H9 (cell line): ENCODE measurements at regions not wholly inside any gene's neighbourhood (a gene's known extent, or its start where the extent isn't known, plus 50 kb on each side); places are given as distances from the start of the nearest gene placed in this dataset.

Experiments
- DNase-seq: peaks from one replicate; pipeline ENCODE4 v3.0.0-alpha.2; 2017
- H2AFZ ChIP-seq: one replicate; pipeline ENCODE4 v1.6.1; 2013; ENCODE audit warnings: mild to moderate bottlenecking, low read length, control low read depth, moderate library complexity
- H2AK5ac ChIP-seq: 2 replicates; pipeline ENCODE4 v1.6.1; 2013; ENCODE audit warnings: low read length, control low read depth, mixed read lengths; ENCODE audit not compliant: insufficient read length
- H2BK120ac ChIP-seq: one replicate; pipeline ENCODE4 v1.6.1; 2013; ENCODE audit warnings: low read depth, mild to moderate bottlenecking, low read length, control low read depth, inconsistent platforms; ENCODE audit not compliant: poor library complexity, severe bottlenecking
- H2BK12ac ChIP-seq: 2 replicates; pipeline ENCODE4 v1.6.1; 2013; ENCODE audit warnings: low read length, control low read depth, mixed read lengths, low read depth; ENCODE audit not compliant: insufficient read length
- H2BK15ac ChIP-seq: 2 replicates; pipeline ENCODE4 v1.6.1; 2013; ENCODE audit warnings: low read depth, low read length, control low read depth
- H2BK20ac ChIP-seq: one replicate; pipeline ENCODE4 v1.6.1; 2013; ENCODE audit warnings: low read depth, mild to moderate bottlenecking, low read length, control low read depth, inconsistent platforms; ENCODE audit not compliant: poor library complexity, severe bottlenecking
- H2BK5ac ChIP-seq: 2 replicates; pipeline ENCODE4 v1.6.1; 2013; ENCODE audit warnings: low read length, control low read depth, mixed read lengths; ENCODE audit not compliant: insufficient read length
- H3K14ac ChIP-seq: 2 replicates; pipeline ENCODE4 v1.6.1; 2013; ENCODE audit warnings: low read length, control low read depth; ENCODE audit not compliant: insufficient read depth
- H3K18ac ChIP-seq: 2 replicates; pipeline ENCODE4 v1.6.1; 2013; ENCODE audit warnings: low read depth, mild to moderate bottlenecking, mixed read lengths, low read length, control low read depth; ENCODE audit not compliant: insufficient read length
- H3K23ac ChIP-seq: 2 replicates; pipeline ENCODE4 v1.6.1; 2013; ENCODE audit warnings: low read length, control low read depth, mixed read lengths, low read depth; ENCODE audit not compliant: insufficient read length
- H3K23me2 ChIP-seq: 2 replicates; pipeline ENCODE4 v1.6.1; 2013; ENCODE audit warnings: low read depth, mild to moderate bottlenecking, mixed read lengths, low read length, control low read depth; ENCODE audit not compliant: insufficient read length, poor library complexity, severe bottlenecking
- H3K27ac ChIP-seq: 2 replicates; pipeline ENCODE4 v1.5.1; 2013; ENCODE audit warnings: low read length, control low read depth, mixed read lengths, low read depth; ENCODE audit not compliant: insufficient read length
- H3K27me3 ChIP-seq: 2 replicates; pipeline ENCODE4 v1.6.1; 2013; ENCODE audit warnings: low read length, control low read depth, inconsistent platforms; ENCODE audit not compliant: insufficient read depth
- H3K4ac ChIP-seq: 2 replicates; pipeline ENCODE4 v1.6.1; 2013; ENCODE audit warnings: low read depth, mild to moderate bottlenecking, control low read depth, inconsistent platforms, low read length, moderate library complexity
- H3K4me1 ChIP-seq: 2 replicates; pipeline ENCODE4 v1.6.1; 2013; ENCODE audit warnings: low read length, control low read depth, inconsistent platforms; ENCODE audit not compliant: insufficient read depth
- H3K4me2 ChIP-seq: 2 replicates; pipeline ENCODE4 v1.6.1; 2013; ENCODE audit warnings: low read length, control low read depth, mixed read lengths; ENCODE audit not compliant: insufficient read length, insufficient read depth
- H3K56ac ChIP-seq: 2 replicates; pipeline ENCODE4 v1.6.1; 2013; ENCODE audit warnings: low read depth, mild to moderate bottlenecking, mixed read lengths, low read length, control low read depth; ENCODE audit not compliant: insufficient read length
- H3K79me1 ChIP-seq: 2 replicates; pipeline ENCODE4 v1.6.1; 2013; ENCODE audit warnings: low read depth, mild to moderate bottlenecking, moderate library complexity, low read length, control low read depth, inconsistent platforms; ENCODE audit not compliant: insufficient read depth, poor library complexity, severe bottlenecking
- H3K79me2 ChIP-seq: 2 replicates; pipeline ENCODE4 v1.6.1; 2013; ENCODE audit warnings: low read length, control low read depth, inconsistent platforms; ENCODE audit not compliant: insufficient read depth
- H3K9ac ChIP-seq: 2 replicates; pipeline ENCODE4 v1.6.1; 2013; ENCODE audit warnings: low read length, control low read depth, mixed read lengths; ENCODE audit not compliant: insufficient read length; ENCODE audit errors: extremely low read depth
- H3K9me3 ChIP-seq: one replicate; pipeline ENCODE4 v1.6.1; 2013; ENCODE audit warnings: low read depth, low read length, inconsistent platforms; ENCODE audit not compliant: control insufficient read depth
- H3T11ph ChIP-seq: one replicate; pipeline ENCODE4 v1.6.1; 2013; ENCODE audit warnings: mild to moderate bottlenecking, low read length, control low read depth, inconsistent platforms
- H4K20me1 ChIP-seq: one replicate; pipeline ENCODE4 v1.6.1; 2013; ENCODE audit not compliant: control insufficient read depth, insufficient read length, insufficient read depth
- H4K5ac ChIP-seq: 2 replicates; pipeline ENCODE4 v1.6.1; 2013; ENCODE audit warnings: low read depth, mild to moderate bottlenecking, mixed read lengths, low read length, control low read depth; ENCODE audit not compliant: insufficient read length
- H4K8ac ChIP-seq: replicated peaks from 2 replicates; pipeline ENCODE4 v1.6.1; 2013; ENCODE audit warnings: low read length, control low read depth, mixed read lengths, low read depth; ENCODE audit not compliant: insufficient read length
- H4K91ac ChIP-seq: 2 replicates; pipeline ENCODE4 v1.6.1; 2013; ENCODE audit warnings: low read depth, mild to moderate bottlenecking, moderate library complexity, mixed read lengths, low read length, control low read depth; ENCODE audit not compliant: insufficient read length
- H3K27ac Mint-ChIP-seq, 3 experiments: 2 replicates in 2 of 3; 3 replicates in 1 of 3; pipeline ENCODE4 v1.8.0; 2020 to 2021; ENCODE audit warnings: mixed read lengths in 3 of 3, mild to moderate bottlenecking in 1 of 3, moderate library complexity in 1 of 3
- H3K27me3 Mint-ChIP-seq: 2 replicates; pipeline ENCODE4 v1.8.0; 2021; ENCODE audit warnings: low read depth, mild to moderate bottlenecking, moderate library complexity, mixed read lengths
- H3K36me3 Mint-ChIP-seq, 3 experiments: 2 replicates in 2 of 3; 3 replicates in 1 of 3; pipeline ENCODE4 v1.8.0; 2020 to 2021; ENCODE audit warnings: low read depth in 3 of 3, mixed read lengths in 3 of 3; ENCODE audit not compliant: insufficient read depth in 1 of 3
- H3K4me1 Mint-ChIP-seq, 2 experiments: 2 replicates each; pipeline ENCODE4 v1.8.0; 2020; ENCODE audit warnings: mixed read lengths in 2 of 2
- H3K4me3 Mint-ChIP-seq, 2 experiments: 2 replicates in 1 of 2; 3 replicates in 1 of 2; pipeline ENCODE4 v1.8.0; 2020 to 2021; ENCODE audit warnings: mild to moderate bottlenecking in 2 of 2, mixed read lengths in 2 of 2, moderate library complexity in 1 of 2
- H3K9me3 Mint-ChIP-seq, 2 experiments: 2 replicates in 1 of 2; 3 replicates in 1 of 2; pipeline ENCODE4 v1.8.0; 2020; ENCODE audit warnings: mild to moderate bottlenecking in 2 of 2, mixed read lengths in 2 of 2, moderate library complexity in 1 of 2
- WGBS: extraction: QIAGEN DNeasy Blood & Tissue Kit; methylation state at CpG from one replicate; pipeline ENCODE4 v1.1.7; 2013; ENCODE audit warnings: missing lambda C conversion rate, low lambda C conversion rate, mixed read lengths; ENCODE audit not compliant: insufficient read length; ENCODE audit errors: extremely low coverage; 5-methylcytosine and 5-hydroxymethylcytosine counted together
- TF ChIP-seq, protein P1 (sequence below): fragments of 200-600 bp; sonication (generic); conservative IDR thresholded peaks from 3 replicates; pipeline ENCODE4 v1.8.0; 2021; ENCODE audit warnings: antibody characterized with exemption, mild to moderate bottlenecking

- H2BK15ac ChIP-seq = no peak overlapping the region
- H3K9me3 ChIP-seq = no peaks in the 10 kb centered on the region
- no peaks in the 10 kb centered on the region for H3K36me3 Mint-ChIP-seq
- no peak overlapping the region for H3T11ph ChIP-seq
- H3K27me3 Mint-ChIP-seq = peaks cover 4% of the 10 kb centered on the region
- H4K5ac ChIP-seq = no peak overlapping the region
- no peaks in the 10 kb centered on the region for H3K23me2 ChIP-seq
- no peak overlapping the region for H3K18ac ChIP-seq
- H4K91ac ChIP-seq = no peak overlapping the region
- H4K20me1 ChIP-seq = no peaks in the 10 kb centered on the region
- WGBS = no CpG with 5 or more reads among the region's 16 CpGs
- H2BK20ac ChIP-seq = no peak overlapping the region
- no peaks in the 10 kb centered on the region for H3K27me3 ChIP-seq
- no peak overlapping the region for H2BK5ac ChIP-seq
- H2BK12ac ChIP-seq = no peak overlapping the region
- TF ChIP-seq, protein P1, sequence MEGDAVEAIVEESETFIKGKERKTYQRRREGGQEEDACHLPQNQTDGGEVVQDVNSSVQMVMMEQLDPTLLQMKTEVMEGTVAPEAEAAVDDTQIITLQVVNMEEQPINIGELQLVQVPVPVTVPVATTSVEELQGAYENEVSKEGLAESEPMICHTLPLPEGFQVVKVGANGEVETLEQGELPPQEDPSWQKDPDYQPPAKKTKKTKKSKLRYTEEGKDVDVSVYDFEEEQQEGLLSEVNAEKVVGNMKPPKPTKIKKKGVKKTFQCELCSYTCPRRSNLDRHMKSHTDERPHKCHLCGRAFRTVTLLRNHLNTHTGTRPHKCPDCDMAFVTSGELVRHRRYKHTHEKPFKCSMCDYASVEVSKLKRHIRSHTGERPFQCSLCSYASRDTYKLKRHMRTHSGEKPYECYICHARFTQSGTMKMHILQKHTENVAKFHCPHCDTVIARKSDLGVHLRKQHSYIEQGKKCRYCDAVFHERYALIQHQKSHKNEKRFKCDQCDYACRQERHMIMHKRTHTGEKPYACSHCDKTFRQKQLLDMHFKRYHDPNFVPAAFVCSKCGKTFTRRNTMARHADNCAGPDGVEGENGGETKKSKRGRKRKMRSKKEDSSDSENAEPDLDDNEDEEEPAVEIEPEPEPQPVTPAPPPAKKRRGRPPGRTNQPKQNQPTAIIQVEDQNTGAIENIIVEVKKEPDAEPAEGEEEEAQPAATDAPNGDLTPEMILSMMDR = no peak
- H3K27ac Mint-ChIP-seq = no peak overlapping the region
- no peak overlapping the region for H2AK5ac ChIP-seq
- H3K27ac ChIP-seq = no peak overlapping the region
- no peaks in the 10 kb centered on the region for H3K79me2 ChIP-seq
- peaks cover 22 to 27% of the 10 kb centered on the region in 2 experiments for H3K4me1 Mint-ChIP-seq
- no peak overlapping the region for H3K4me2 ChIP-seq
- H3K14ac ChIP-seq = no peak overlapping the region
- peaks cover 10% of the 10 kb centered on the region; the same call in 1 of the 2 replicates for H3K4me1 ChIP-seq
- H4K8ac ChIP-seq = no peak overlapping the region
- no peaks in the 10 kb centered on the region for H3K79me1 ChIP-seq
- no peak overlapping the region for H3K56ac ChIP-seq
- H3K9me3 Mint-ChIP-seq = no peaks in the 10 kb centered on the region
- H3K23ac ChIP-seq = no peak overlapping the region
- H3K4me3 Mint-ChIP-seq = no peak overlapping the region
- H3K4ac ChIP-seq = no peak overlapping the region
- no peak overlapping the region for H3K9ac ChIP-seq
- H2BK120ac ChIP-seq = no peak overlapping the region
- no peak overlapping the region for H2AFZ ChIP-seq
- DNase-seq = no peak
These were observed 62.8 kb upstream of the YWHAQ start for GRCh38 chr2:9693646-9694045.
